ENCODE measurements at regions not wholly inside any gene's neighbourhood (a gene's known extent, or its start where the extent isn't known, plus 50 kb on each side); places are given as distances from the start of the nearest gene placed in this dataset.
A peak's percentile ranks its signal among the peaks of the same experiment; 100 is the strongest.

DNA sequence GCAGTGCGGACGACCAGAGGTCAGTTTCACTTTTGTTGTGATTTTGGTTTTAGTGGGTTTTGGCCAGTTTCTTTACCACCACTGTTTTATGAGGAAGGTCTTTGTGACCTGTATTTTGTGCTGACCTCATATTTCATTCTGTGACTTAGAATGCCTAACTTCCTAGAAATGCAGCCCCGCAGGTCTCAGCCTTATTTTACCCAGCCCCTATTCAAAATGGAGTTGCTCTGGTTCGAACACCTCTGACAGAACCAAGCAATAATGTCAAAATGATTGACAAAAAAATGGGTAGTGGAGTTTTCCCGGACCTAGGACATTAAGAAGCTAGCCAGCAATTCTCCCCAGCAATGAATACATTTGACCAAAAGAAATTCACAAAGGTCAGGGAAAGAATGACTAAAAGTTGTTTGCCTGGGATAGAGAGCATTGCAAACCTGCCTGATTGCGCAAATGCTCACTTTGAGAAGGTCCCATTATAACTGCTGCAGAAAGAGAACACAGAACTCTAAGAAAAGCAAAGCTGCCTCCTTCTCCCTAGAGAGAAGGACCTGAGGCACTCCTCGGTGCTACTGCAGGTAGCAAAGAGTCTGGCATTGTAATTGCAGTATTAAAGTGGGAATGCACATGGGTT lies 288.8 kb downstream of the ADGB start:
- DNase-seq = no peak

DNA sequence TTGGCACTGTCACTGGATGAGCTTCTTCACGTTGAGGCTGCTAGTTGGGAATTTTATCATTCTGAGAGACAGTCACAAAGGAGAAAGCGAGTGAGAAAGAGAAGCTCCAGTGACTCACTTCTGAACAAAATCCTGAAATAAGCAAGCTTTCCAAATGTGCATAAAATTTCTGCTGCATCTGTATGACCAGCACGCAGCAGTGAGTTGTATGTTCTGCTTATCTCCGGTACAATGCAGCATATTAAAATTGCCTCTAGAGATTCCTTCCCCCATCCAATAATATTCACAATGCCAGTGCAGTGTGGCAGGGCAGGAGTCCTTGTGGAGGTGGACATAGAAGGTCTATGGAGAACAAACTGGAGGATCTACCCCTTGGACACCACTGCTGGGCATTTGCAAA lies 290.5 kb downstream of the ADGB start:
- no peak for DNase-seq

DNA sequence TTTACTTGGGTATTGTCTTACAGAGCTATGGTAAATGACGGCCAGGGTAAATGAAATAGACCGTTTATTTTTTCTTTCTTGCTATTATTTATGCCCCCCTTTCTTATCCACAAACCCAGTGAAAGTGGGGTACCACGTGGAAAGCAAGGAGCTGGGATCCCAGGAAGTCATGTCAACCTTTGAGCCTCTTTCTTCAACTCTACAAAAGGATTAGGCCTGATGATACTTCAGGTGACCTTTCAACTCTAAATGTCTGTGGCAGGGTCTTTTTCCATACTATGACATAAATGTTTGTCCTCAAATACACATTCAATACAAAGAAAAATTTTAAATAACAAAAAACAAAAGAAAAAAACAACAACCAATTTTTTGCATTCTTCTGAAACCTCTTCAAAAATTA lies 291.4 kb downstream of the ADGB start:
- DNase-seq = no peak

DNA sequence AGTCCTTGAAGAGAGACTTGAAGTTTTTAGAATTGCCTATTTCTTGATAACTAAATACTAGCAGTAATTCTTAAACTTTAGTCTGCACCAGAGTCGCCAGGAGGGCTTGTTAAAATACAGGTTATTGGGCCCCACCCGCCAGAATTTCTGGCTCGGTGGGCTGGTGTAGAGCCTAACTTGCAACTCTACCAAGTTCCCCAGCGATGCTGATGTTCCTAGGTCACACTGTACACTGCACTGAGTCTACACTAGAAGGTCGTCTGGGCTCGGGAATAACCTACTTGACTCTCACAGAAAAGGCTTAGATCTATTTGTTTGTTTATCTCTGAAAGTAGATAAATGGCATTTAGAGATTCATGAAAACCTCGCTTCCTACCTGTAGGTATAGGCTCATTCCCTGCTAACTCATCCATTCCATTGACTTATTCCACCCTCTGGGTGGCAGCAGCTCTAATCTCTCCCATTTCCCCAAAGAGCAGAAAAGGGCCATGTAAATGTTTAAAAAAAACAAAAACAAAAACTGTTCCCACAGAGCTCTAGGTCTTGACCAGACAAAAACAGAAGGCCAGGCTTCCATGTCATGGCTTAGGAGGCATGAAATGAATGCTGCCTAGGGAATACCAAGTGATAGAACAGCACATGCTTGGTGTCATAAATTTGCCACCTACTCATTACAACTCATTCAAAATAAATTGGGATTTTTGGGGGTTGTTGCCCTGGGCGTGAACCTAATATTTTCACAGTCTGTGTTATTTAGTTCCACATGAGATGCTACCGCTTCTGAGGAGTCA lies 292.1 kb downstream of the ADGB start:
- DNase-seq = no peak

DNA sequence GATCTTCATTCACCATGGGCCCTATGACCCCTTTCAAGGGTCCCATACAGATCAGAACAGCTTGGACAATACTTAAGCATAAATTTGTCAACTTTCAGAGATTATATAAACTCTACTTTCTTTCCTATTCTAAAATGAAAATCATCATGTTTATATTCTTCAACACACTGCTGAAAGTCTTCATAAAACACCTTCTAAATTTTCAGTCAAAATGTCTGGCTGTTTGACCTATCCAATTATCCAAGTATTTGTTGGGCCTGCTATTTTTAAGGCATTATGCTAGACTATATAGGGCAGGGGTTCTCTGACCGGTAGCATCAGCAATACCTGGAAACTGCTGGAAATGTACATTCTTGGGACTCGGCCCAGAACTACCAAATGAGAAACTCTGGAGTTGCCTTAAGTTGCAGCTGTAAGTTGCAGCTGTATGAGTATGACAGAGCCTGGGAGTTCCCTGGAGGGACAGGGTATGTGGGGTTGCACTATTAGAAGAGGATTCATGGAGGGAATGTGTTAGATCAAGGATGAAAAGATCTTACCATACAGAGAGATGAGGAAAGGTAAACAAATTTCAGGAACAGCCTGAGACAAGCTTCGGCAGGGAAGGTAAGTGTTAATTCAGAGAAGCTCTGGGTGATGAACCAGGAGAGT lies 293.0 kb downstream of the ADGB start:
- DNase-seq = no peak

DNA sequence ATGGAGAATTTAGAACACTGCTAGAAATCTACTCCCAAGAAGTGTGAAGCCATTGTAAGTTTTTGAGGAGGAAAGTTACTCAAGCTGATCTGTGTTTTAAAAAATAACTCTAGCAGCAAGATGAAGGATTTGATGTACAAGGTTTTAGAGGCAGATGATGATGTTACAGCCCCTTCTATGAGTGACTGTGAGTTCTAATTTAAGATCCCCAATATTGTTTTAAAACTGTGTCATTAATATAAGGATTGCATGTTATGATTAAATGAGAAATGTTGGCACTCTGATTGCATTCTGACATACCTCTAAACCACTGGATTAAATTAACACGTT lies 293.5 kb downstream of the ADGB start:
- DNase-seq = no peak

DNA sequence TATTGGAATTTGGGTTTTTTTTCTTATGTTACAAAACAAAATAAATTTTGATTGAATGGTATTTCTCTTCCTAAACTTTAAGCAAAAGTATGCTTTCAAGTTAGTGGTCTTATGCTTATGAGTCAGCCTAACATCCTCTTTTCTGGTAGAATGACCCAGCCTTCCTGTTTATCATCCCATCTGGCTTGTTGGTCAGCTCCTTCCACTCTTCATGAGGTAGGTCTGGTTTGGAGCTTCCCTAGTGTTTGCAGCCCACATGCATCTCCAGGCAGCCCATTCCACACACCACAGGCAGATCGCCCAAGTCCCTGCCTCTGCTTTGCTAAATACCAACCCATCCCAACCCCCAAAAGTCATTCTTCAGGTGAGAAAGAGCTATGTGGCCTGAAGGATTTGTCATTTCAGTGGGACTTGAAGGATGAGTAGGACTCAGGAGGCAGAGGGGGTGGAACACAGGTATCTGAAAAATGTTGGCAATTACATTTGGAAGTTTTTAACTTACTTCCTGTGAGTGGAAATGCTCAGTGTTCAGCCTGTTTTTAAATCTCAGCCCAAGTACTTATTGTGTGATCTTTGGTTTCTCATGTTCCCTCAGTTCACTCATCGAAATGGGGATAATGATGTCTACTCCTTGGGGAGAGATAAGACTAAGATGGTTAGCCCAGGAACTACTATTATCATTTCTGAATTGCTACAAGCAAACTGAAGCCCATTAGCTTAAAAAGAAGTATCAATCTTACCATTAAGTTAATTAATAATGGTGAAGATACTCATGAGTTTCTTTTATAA lies 294.0 kb downstream of the ADGB start:
- DNase-seq = no peak

DNA sequence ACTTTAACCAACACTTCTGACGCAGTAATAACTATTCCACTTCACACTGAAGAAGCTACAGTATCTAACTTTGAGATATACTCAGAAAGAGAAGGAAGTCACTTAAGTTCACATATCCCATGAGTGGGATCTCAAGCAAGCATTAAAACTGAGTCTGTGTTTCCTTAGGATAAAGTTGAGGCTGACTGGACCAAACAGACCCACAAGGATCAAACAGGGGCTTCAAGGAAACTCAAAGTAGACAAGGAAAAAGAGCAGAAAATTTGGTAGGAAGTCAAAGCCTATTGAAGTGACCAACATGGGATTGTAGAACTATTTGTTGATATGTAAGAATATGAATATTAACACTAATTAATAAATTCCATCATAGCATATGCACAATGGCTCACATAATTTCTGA lies 294.9 kb downstream of the ADGB start:
- no peak for DNase-seq

DNA sequence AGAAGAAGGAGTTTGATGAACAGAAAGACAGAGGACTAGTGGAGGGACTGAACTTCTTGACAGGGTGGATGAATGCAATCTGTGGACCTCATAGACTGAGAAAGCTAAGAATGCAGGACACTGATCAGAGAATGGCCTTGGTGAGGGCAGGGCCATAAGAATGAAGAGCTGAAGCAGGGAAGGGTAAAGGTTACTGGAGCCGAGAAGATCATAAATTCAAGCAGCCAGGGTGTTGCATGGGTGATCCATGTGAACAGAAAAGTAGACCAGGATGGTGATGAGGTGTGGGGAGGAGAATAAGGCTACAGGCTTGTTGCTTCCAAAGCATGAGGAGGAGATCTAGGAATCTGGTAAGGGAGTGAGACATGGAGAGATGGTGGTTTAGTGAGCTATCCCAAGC lies 295.9 kb downstream of the ADGB start:
- DNase-seq = no peak

DNA sequence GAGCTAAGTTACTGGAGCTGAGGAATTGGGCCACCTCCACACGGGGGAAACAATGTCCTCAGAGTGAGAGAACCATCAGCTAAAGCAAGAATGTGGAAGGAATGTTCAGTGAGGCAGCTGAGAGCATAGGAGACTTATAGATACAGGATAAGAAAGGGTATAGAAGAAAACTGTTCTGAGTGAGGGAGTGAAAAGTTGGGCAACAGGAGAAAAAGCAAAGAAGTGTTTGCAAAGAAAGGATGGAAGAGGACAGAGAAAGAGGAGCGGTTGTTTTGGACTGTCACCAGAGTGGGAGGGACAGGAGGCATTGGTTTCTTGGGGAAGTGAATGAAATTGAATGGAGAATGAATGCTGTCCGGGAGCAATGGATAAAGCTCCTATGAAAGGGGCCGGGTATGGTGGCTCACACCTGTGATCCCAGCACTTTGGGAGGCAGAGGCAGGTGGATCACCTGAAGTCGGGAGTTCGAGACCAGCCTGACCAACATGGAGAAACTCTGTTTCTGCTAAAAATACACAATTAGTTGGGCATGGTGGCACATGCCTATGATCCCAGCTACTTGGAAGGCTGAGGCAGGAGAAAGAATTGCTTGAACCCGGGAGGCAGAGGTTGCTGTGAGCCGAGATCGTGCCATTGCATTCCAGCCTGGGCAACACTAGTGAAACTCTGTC lies 296.5 kb downstream of the ADGB start:
- DNase-seq = no peak

DNA sequence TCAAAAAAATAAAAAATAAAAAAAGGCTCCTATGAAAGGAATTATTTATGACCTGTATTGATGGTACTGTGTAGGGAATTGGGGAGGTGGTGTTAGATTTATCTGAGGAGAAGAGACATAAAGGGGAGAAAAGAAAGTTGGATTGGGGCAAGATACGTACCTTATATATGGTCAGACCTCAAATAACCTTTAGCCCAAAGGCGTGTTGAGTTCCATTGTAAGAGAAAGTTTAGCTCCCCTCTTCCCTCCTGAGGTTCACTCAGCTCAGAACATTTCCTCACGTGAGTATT lies 296.9 kb downstream of the ADGB start:
- no peak for DNase-seq

DNA sequence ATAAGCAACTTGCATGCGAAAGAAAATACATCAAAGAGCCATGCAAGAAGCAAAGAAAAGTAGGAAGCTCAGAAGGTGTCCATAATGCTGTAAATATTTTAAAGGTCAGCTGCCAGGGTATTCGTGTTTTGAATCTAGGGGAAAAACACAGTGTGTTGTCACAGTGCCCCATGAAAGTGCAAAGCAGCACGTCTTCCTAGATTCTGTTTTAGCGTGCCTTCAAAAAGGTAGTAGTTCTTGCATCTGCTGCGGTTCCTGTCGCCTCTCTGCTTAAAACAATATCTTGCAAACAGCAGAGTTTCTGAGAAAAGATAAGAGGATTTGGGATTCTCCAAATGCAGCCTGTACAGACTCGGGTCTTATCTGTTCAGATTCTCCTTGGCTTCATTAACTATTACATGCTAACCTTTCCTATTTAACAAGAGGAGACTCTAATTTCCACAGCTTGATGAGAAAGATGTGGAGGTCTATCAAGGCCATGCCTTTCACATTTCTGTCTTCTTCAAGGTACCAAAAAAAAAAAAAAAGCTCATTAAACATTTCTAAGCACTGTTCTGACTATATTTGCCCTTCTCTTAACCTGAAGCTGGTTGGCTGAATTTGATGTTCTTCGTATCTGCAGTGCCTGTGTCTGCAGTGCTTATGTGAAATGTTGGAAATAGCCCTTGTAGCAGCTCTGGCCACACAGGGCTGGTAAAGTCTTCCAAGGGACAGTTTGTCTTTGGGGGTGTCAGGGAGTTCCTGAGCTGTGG lies 297.5 kb downstream of the ADGB start:
- no peak for DNase-seq

DNA sequence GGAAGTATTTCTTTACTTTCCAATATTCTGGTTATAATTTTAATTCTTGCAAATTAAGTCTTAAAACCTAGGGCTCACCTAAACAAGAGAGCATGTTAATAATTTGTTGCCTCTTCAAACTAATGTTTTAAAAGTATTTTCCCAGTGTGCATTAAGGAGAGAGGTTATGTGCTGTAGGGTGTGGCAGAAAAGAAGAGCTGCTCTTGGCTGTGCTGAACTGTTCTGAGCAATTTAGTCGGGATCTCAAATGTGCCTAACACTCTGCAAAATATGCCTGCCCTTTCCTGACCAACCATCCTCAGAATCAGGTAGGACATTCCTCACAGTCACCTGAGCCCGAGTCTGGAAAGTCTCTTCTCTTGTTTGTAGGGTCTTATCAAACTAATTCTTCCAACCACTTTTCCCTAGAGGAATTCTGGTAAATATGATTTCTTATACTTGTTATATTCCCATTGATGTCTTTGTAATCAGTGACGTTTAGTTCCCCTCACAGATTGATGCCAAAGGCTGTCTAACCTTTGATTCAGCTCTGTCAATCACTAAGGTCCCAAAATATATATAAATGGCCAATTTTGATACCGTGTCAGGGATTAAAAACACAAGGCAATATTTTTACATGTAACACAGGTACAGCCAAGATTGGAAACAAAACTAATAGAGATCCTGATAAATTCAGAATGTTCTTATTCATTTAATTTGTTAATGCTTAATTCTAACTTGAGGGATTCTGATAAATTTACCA lies 298.4 kb downstream of the ADGB start:
- no peak for DNase-seq

DNA sequence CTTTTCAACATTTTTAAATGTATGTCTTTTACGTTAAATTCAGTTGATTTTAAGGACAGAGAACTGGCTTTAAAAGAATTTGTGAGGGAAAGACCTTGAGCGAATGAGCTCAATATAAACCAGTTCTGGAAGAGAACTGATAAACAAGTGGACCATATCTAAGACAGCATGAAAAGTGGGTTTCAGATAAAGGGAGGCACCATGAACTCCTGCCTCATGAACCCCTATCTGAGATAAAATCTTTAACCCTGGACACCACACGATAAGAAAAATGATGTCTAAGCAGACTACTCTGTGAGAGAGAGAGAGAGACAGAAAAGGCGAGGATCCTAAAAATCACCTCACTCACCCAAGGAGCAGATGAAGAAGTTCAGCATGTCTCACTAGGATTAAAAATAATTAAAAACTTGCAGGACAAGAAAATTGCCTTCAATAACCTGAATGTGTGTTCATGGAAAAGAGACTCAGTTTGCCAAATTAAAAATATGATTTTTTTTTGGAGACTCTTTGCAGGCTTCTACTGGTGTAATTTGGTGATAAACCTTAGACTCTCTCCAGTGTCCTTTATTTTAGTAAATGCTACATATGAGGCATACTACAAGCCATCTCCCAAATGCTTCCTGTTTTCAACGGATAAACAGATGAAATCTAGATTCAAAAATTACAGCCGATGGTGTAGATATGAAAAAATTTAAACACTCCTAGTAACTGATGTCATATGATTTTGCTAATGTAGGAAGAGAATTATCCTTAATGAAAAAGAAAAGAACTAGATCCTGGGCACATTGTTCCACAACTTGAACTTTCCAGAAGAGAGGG lies 299.5 kb downstream of the ADGB start:
- no peak for DNase-seq

DNA sequence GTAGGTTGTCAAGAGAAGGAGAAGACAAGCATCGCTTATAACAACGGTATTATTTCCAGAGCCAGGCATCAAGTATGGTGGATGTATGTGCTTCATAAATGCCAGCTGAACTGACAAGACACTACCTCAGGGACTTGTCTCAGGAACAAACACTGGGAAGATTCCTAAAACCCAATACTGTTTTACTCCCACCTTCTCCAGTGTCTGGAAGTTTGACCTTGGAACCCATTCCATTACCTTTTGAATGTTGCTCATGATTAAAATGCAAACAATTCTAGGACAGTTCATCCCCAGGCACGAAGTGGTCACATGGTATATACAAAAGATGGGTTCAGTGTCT lies 300.1 kb downstream of the ADGB start:
- no peak for DNase-seq

DNA sequence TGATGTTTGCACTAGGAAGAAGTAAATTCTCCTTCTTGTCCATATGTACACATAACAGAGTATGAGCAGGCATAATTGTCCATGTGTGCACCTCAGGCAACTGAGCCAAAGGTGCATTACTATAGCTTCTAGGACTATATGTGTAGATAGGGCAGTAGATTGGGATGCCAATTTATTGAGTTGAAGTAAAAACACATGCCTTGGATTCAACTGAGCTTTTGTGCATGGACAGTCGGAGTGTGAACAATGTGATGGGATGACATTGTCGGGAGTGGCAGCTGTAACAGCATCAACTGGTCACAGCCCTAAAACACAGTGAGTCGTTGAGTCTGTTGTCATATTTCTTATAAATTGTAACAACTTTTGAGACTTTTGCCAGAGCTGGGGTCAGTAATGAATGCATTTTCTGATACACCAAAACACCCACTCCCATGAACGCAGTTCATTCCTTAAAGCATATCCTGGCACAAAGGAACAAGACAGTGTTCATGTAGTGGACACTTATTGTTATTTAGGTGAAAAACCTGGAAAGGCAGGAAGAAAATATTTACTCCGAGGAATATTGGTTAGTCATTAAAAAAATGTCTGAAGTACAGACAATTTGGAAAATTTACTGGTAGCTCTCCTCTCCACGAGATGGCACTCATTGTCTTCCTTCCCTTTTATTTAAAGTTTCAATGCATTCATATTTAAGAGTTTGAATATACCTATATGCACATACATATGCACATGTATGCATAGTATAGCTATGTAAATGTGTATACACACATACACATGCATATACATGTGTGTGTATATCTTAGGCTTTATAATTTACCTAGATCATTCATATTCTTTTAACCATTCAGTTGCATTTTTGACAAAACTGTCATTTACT lies 302.0 kb upstream of the STXBP5 start:
- no peak for DNase-seq

DNA sequence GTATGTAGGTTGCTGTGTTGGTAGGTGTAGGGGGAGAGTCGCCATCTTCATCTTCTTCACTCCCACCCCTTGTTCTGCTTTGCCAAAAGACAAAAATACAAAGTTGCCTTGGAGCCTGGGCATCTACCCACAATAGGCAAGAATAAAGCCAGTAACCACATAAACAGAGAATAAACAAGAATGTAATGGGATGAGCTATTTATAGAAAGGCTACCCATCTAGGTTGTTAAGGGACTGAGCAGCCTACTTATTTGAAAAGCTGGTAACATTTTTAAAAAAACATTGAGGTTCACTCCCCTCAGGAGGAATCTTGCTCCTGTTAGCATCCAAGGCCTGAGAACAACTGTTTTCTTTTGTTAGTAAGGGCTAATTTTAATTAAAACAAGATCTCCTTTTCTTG lies 301.4 kb upstream of the STXBP5 start:
- no peak for DNase-seq

DNA sequence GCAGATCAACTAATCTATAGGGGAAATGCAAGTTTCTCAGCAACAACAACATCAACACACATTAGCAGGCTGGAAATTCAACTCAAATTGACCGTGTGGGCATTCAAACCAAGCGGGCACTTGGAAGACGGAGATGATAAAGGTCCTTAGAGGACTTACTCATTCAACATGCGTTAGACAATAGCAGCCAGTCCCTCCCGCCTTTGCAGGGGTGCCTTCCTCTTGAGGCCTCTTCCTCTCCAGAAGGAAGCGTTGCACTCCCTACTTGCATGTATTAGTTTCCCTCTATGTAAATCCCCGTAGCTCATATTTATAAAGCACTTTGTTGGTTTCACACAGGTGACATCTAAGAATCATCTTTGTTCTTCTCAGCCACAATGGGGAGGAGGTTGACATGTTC lies 300.8 kb upstream of the STXBP5 start:
- DNase-seq = no peak

DNA sequence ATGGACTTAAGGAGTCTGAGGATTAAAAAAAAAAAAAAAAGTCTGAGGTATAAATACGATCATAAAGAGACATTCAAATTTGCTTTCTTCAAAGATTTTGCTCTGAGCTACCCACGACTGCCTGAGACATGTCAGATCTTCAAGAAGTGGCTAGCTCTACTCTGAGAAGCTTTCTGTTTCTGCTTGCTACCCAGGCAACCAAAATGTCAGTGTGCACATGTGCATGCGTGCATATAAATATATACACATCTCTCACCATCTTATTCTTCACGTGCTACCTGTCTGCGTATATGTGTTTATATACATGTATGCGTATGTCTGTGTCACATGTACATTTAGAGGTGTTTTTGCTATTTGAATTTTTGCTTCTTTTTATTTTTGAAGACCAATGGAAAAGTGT lies 299.6 kb upstream of the STXBP5 start:
- no peak for DNase-seq

DNA sequence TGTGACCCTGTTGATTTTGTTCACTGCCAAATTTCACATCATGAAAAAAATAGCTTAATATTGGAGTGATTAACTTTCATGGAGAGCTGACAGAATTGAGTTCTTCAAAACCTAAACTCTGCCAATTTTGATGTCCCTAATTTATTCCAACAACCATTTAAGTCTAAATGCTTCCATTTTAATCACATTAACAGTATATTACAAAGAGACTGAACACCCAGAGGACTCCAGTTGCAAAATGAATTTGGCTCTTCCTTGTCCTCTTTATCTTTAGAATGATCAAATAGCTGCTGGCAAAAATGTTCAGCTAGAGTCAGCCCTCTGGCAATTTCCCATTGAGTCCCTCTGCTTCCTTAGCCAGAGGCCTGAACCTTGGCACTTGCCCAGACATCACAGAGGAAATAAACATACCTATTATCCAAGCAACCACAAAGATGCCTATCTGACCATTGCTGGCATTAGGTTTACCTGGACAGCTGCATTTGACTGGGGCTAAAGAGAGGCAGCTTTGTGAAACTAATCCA lies 299.0 kb upstream of the STXBP5 start:
- peak; percentile 94 for DNase-seq
